NOMO-1 (cell line): ENCODE measurements at regions not wholly inside any gene's neighbourhood (a gene's known extent, or its start where the extent isn't known, plus 50 kb on each side); places are given as distances from the start of the nearest gene placed in this dataset.
"Not testable (repeated sequence)": the region's sequence is repeated elsewhere in the genome, so short reads cannot be mapped to it uniquely, and the experiment has no call there.

Source experiments
- DNase-seq, 2 experiments: peaks; one replicate each; lab custom pipeline; 2025; ENCODE audit not compliant: unreplicated experiment in 2 of 2; lab: John Stamatoyannopoulos, UW

- DNase-seq = no peak
These were observed 59.7 kb upstream of the EDA2R start for GRCh38 chrX:66698273-66699204.

GRCh38 chrX:66692512-66692911 is 53.6 kb upstream of the EDA2R start:
- not testable (repeated sequence) for DNase-seq
